Left colon (tissue), 2 donors: ENCODE measurements at regions not wholly inside any gene's neighbourhood (a gene's known extent, or its start where the extent isn't known, plus 50 kb on each side); places are given as distances from the start of the nearest gene placed in this dataset.

Experiments used
- ATAC-seq: fragments of 200-7000 bp; cut with Tn5 transposase; one replicate; pipeline ENCODE4 v1.9.1; 2020; ENCODE audit warnings: mild to moderate bottlenecking, moderate library complexity
- DNase-seq, 2 donors: peaks; one replicate each; pipeline ENCODE4 v3.0.0-alpha.2; 2020
- intact Hi-C, 2 donors: fragments of 100-400 bp; cut with DNase I in 1 of 2; cut with micrococcal nuclease in 1 of 2; formaldehyde crosslinking; loops; one replicate each; pipeline versions ENCODE4 v1.11.2 to v1.14.0; 2022; cut with DNase I, micrococcal nuclease
- donor health status: DM: no; HTN: no; CAD: no.
- donor health status: DM: yes; HTN: yes; CAD: no.

DNA sequence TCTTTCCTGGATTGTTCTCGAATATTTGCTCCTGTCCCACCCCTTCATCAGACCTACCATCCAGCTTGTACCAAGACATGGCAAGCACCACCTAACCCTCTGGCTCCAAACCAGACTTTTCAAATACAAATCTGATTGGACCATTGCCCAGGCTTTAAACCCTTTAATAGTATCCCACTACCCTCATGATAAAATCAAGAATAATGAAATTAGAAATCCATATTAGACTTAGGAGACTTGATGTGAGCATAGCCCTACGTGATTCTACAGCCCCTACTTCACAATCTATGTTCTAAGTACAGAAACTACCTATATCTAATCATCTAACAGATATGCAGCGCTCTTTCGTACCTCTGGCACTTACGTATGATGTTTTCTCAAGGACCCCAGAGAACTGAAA, 375.2 kb upstream of the CPEB2 start:
- no peak for DNase-seq
- no peak for ATAC-seq
- intact Hi-C loops: no loop called here

GRCh38 chr4:14631806-14632440, 370.4 kb upstream of the CPEB2 start:
- no peak for ATAC-seq
- DNase-seq: no peak

GRCh38 chr4:14636563-14636962, 365.7 kb upstream of the CPEB2 start:
- ATAC-seq (no peak), DNase-seq (no peak)
- intact Hi-C loops: no loop called here

More at GRCh38 chr4:14631806-14632440, 370.4 kb upstream of the CPEB2 start:
- intact Hi-C loops: no loop called here

DNA sequence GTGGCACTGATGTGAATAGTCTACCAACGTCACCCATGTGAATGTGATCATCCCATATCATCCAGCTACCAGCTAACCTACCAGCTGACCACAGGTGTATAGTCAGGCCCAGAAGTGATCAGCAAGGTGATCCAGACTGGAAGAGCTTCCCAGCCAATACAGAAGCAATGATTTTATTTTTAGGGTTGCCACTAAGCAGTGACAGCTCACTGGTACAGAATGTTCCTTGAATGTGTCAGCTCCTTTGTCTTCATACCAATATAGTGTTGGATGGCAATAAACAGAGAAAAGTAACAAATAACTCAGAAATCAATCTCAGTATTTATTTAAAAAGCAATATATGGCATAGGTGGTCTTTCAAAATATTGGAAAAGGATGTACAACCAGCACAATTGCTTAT, 361.8 kb upstream of the CPEB2 start:
- ATAC-seq: no peak
- intact Hi-C loops: no loop called here
- no peak for DNase-seq

DNA sequence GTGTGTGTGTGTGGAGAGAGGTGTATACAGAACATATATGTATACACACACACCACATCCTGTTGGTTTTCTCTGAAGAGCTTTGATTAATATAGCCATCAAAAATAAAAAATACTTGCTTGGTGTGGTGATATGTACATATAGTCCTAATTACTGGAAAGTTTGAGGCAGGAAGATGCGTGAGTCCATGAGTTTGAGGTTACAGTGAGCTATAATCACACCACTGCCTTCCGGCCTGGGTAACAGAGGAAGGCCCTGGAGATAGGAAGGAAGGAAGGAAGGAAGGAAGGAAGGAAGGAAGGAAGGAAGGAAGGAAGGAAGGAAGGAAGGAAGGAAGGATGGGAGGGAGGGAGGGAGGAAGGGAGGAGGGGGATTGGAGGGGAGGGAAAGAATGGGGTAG, 360.4 kb upstream of the CPEB2 start:
- ATAC-seq (no peak), DNase-seq (no peak)
- intact Hi-C loops: no loop called here

DNA sequence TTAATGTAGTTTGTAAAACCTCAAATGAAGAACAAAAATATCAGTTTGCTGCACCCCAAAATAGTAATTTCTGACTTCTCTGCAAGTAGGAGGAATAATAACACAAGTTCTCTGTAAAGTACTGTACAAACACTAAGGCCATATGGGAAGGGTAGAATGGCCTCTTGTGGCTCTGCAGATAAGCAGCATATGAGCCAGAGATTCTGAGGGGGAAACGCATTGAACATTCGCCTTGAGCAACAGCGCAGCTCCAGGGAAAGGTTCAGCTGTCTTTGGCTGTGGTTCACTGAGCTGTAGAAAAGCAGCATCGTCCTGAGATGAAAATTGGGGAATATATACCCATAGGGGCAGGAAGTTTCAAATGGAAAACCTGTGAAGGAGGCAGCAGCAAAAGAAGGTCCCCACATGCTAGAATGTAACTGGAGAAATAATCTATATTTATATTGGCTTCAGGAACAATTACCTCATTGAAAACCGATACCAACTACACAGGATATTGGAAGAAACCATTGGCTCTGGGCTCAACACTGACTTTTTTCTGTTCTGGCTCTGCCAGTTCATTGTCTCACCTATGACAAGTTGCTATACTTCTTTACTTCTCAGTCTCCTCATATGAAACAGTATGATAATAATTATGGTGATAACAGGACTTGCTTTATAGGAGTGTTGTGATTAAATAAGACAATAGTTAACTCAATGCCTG, 357.6 kb upstream of the CPEB2 start:
- intact Hi-C loops: no loop called here
- DNase-seq (no peak), ATAC-seq (no peak)

- intact Hi-C loops: no loop called here
These were observed 355.4 kb upstream of the CPEB2 start for GRCh38 chr4:14646831-14647230.

GRCh38 chr4:14650127-14650526, 352.2 kb upstream of the CPEB2 start:
- intact Hi-C loops: no loop called here
- DNase-seq (no peak), ATAC-seq (no peak)

More at GRCh38 chr4:14646831-14647230, 355.4 kb upstream of the CPEB2 start:
- DNase-seq: no peak
- no peak for ATAC-seq

GRCh38 chr4:14652522-14652921, 349.8 kb upstream of the CPEB2 start:
- ATAC-seq: no peak
- no peak for DNase-seq
- intact Hi-C loops: no loop called here

GRCh38 chr4:14653338-14653737, 348.9 kb upstream of the CPEB2 start:
- DNase-seq (no peak), ATAC-seq (no peak)
- intact Hi-C loops: no loop called here

GRCh38 chr4:14659286-14659685, 343.0 kb upstream of the CPEB2 start:
- DNase-seq: no peak
- intact Hi-C loops: no loop called here
- no peak for ATAC-seq

DNA sequence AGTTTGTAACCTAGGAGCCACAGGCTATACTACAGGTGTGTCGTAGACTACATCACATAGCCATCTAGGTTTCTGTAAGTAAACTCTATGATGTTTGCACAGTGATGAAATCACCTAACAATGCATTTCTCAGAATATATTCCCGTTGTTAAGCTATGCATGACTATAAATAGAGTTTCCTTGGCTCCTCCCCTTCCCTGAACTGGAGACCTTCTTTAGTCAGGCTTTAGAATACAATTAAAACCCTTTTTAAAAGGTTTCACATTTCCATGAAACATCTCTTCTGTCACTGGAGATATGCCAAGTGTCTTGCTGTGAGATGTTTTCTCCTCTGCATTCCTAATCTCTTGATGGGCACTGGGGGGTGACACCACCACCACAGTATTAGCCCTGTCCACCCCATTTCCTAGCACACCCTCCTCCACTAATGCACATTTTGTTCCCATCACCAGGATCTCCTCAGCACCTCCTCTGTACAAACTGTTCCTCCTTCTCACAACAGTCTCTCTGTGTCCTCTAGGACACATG, 334.6 kb upstream of the CPEB2 start:
- intact Hi-C loops: no loop called here
- ATAC-seq (no peak), DNase-seq (no peak)

DNA sequence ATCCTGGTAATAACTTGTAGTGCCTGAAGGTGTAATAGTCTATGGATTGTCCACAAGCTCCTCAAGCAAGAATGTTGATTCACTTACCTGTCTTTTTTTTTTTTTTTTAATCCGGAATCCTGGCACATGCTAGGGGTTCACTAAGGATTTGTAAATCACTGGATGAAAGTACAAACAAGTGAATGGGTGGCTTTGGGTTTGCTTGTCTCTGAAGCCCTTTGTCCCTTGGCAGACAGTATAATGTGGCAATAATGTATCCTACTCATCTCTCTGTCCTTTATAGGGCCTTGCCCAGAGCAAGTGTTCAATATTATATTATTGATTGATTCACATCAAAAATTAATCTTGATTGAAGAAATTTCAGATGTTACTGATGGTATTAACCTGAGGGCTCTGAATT, 334.0 kb upstream of the CPEB2 start:
- ATAC-seq: no peak
- intact Hi-C loops: no loop called here
- no peak for DNase-seq

GRCh38 chr4:14669371-14669770, 332.9 kb upstream of the CPEB2 start:
- intact Hi-C loops: no loop called here
- DNase-seq: no peak
- ATAC-seq: no peak

DNA sequence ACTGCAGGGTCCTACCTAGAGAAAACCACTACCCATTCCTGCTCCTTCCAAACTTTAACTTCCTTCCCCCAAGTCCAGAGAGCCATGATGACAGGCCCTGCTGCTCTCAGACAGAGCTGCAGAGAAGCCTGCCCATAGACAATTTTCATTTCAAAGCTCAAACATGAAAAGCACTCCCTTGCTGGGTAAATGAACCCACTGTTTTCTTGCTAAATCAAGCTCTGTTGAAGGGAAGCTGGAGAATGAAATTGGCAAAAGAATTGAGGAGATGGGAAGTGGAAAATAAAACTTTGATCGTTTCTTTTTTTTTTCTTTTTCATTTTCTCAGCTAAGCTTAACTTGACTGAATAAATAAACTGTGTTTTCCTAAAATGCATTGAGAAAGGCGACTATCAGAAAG, 331.1 kb upstream of the CPEB2 start:
- DNase-seq: no peak
- no peak for ATAC-seq
- intact Hi-C loops: no loop called here

DNA sequence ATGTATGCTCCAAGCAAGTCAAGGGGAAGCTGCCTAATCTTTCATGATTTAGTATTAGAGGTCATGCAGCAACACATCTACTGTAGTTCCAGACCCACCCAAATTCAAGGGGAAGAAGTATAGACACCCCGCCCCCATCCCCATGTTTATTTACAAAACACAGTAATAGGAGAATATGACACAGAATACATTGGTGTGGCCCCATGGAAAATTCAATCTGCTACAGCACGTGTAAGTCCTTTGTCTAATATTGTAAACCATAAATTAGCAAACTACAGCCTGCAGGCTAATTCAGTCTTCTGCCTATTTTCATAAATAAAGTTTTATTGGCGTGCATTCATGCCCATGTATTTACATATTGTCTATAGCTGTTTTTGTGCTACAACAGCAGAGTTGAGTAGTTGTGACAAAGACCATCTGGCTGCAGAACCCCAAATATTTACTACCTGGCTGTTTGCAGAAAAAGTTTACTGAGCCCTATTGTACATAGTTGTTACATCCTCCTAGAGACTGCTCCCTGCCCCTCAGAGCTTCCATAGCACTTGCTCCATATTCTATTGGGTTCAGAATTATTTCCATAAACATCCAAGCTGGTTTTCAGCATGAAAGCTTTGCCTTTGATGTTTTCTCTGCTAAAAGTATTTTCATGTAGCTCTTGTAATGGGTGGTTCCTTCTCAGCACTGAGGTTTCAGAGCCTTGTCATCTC, 326.8 kb upstream of the CPEB2 start:
- ATAC-seq (no peak), DNase-seq (no peak)
- intact Hi-C loops: no loop called here

GRCh38 chr4:14679906-14680305, 322.4 kb upstream of the CPEB2 start:
- DNase-seq (no peak), ATAC-seq (no peak)
- intact Hi-C loops: no loop called here

- DNase-seq (no peak), ATAC-seq (no peak)
- intact Hi-C loops: no loop called here
These were observed 321.0 kb upstream of the CPEB2 start for GRCh38 chr4:14681330-14681729.

GRCh38 chr4:14693728-14694127, 308.6 kb upstream of the CPEB2 start:
- DNase-seq (no peak), ATAC-seq (no peak)
- intact Hi-C loops: no loop called here
